HEK293T (cell line): ENCODE measurements at regions not wholly inside any gene's neighbourhood (a gene's known extent, or its start where the extent isn't known, plus 50 kb on each side); places are given as distances from the start of the nearest gene placed in this dataset.

ENCODE experiments used
- BHLHE40 ChIP-seq: fragments of 450-650 bp; IDR thresholded peaks from 2 replicates; pipeline ENCODE4 v1.6.1; 2016; ENCODE audit warnings: mild to moderate bottlenecking, moderate library complexity, borderline replicate concordance
- ELF4 ChIP-seq: fragments of 450-650 bp; IDR thresholded peaks from 2 replicates; pipeline ENCODE4 v1.6.1; 2017; ENCODE audit warnings: antibody characterized with exemption
- FOXA1 ChIP-seq: fragments of 450-650 bp; IDR thresholded peaks from 2 replicates; pipeline ENCODE4 v1.6.1; 2016; ENCODE audit warnings: mild to moderate bottlenecking
- FOXK2 ChIP-seq: fragments of 450-650 bp; IDR thresholded peaks from 2 replicates; pipeline ENCODE4 v1.6.1; 2016; ENCODE audit warnings: mild to moderate bottlenecking
- FOXM1 ChIP-seq: fragments of 450-650 bp; IDR thresholded peaks from 2 replicates; pipeline ENCODE4 v1.6.1; 2017; ENCODE audit warnings: mild to moderate bottlenecking, borderline replicate concordance
- HDGF ChIP-seq: fragments of 450-650 bp; IDR thresholded peaks from 2 replicates; pipeline ENCODE4 v1.6.1; 2017; ENCODE audit warnings: antibody characterized with exemption, borderline replicate concordance
- LEF1 ChIP-seq: fragments of 450-650 bp; IDR thresholded peaks from 2 replicates; pipeline ENCODE4 v1.6.1; 2017; ENCODE audit warnings: mild to moderate bottlenecking, borderline replicate concordance
- PKNOX1 ChIP-seq: fragments of 450-650 bp; IDR thresholded peaks from 2 replicates; pipeline ENCODE4 v1.6.1; 2016
- SP1 ChIP-seq: fragments of 450-650 bp; IDR thresholded peaks from 2 replicates; pipeline ENCODE4 v1.6.1; 2017
- SUZ12 ChIP-seq: fragments of 450-650 bp; IDR thresholded peaks from 2 replicates; pipeline ENCODE4 v1.6.1; 2016; ENCODE audit warnings: mild to moderate bottlenecking
- TARDBP ChIP-seq: fragments of 450-650 bp; IDR thresholded peaks from 2 replicates; pipeline ENCODE4 v1.6.1; 2016
- ZNF384 ChIP-seq: fragments of 450-650 bp; IDR thresholded peaks from 2 replicates; pipeline ENCODE4 v1.6.1; 2016

GRCh38 chr13:34408640-34409039 lies 533.4 kb upstream of the NBEA start:
- TF ChIP-seq ZNF384 (no peak), FOXA1 (no peak), LEF1 (no peak), HDGF (no peak), SP1 (no peak), FOXK2 (no peak), FOXM1 (no peak), ELF4 (no peak), BHLHE40 (no peak), PKNOX1 (no peak), SUZ12 (no peak), TARDBP (no peak)
